Sigmoid colon (tissue), 4 donors: ENCODE measurements at regions not wholly inside any gene's neighbourhood (a gene's known extent, or its start where the extent isn't known, plus 50 kb on each side); places are given as distances from the start of the nearest gene placed in this dataset.

Experiments used
- CTCF ChIP-seq, 4 experiments: fragments of 450-650 bp in 3 of 4; fragments of 200-600 bp in 1 of 4; IDR thresholded peaks; one replicate each; pipeline ENCODE4 v1.5.1; 2016 to 2019; ENCODE audit warnings: antibody characterized with exemption in 4 of 4, mild to moderate bottlenecking in 3 of 4, moderate library complexity in 2 of 4
- EP300 ChIP-seq, 4 donors: sonication (generic); formaldehyde crosslinking; IDR thresholded peaks; one replicate each; pipeline ENCODE4 v1.6.1; 2017; ENCODE audit warnings: antibody characterized with exemption in 4 of 4
- POLR2A ChIP-seq, 2 donors: fragments of 450-650 bp; IDR thresholded peaks; one replicate each; pipeline ENCODE4 v1.6.1; 2016; ENCODE audit warnings: antibody characterized with exemption in 2 of 2, mild to moderate bottlenecking in 2 of 2, moderate library complexity in 2 of 2
- POLR2AphosphoS5 ChIP-seq, 4 donors: sonication (generic); formaldehyde crosslinking; IDR thresholded peaks; one replicate each; pipeline ENCODE4 v1.6.1; 2017; ENCODE audit warnings: antibody characterized with exemption in 4 of 4

GRCh38 chr6:48809700-48810099 is 653.4 kb downstream of the MMUT start:
- no peak for TF ChIP-seq POLR2A (IDR thresholded peaks at IDR 0.05)
- TF ChIP-seq CTCF (IDR thresholded peaks at IDR 0.05) = no peak
- no peak for TF ChIP-seq EP300 (IDR thresholded peaks at IDR 0.05)
- no peak for TF ChIP-seq POLR2AphosphoS5 (IDR thresholded peaks at IDR 0.05)
